GM21737 (cell line): ENCODE measurements at regions not wholly inside any gene's neighbourhood (a gene's known extent, or its start where the extent isn't known, plus 50 kb on each side); places are given as distances from the start of the nearest gene placed in this dataset.

ENCODE experiments used
- ATAC-seq: cut with Tn5 transposase; IDR thresholded peaks from one replicate; pipeline ENCODE4 v1.9.1; 2021; ENCODE audit warnings: mild to moderate bottlenecking, moderate library complexity; ENCODE audit not compliant: unreplicated experiment

DNA sequence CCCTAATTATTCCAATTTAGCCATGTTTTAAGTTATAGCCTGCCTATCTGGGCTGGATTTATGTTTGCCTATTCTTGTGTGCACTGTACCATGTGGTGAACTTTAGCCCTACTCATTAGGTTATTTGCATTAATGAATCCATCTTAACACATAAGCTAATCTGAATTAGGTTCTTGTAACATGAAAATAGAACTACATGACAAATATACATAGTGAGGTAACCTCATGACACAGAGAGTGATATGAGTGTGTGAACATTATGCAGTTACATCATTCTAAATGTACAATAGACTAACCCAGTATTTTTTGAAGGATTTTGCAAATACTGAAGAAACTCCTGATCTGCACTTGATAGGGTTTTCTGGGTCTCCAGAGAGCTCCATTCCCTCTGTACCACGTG lies 733.7 kb upstream of the CITED2 start:
- no peak for ATAC-seq

DNA sequence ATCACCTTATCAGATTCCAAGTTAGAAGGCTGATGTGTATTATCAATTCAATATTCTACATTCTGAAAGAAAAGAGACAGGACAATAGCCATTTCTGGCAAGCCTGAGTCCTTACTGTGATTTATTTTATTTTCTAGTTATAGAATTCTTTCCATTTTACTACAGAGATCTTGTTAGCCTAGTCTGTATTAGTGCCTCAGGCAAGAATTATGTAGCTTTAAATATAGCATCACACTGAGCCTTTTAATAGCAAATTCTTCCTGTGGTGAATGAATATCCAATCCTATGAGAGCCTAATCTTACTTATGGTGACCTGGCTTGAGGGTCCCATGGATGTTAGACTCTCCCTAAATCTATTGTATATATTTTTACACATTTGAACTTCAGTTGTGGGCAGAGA lies 732.8 kb upstream of the CITED2 start:
- no peak for ATAC-seq

DNA sequence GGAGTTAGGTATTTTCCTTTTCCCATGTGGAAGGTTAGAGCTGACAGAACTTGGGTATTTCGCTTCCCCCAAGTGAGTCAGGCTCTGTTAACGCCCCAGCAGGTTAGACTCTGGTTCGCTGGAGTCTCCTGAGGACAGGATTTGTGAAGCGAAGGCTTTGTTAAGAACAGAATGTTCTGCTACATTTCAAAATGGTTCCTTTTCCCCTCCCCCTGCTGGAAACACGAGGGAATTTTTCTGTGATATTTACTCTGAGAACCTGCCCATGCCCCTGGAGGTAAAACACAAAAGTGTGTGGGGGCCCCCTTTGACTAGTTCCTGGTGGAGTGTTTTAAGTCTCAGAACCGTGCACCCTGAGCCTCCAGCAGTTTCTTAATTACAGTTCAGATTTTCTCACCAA lies 731.4 kb upstream of the CITED2 start:
- no peak for ATAC-seq

DNA sequence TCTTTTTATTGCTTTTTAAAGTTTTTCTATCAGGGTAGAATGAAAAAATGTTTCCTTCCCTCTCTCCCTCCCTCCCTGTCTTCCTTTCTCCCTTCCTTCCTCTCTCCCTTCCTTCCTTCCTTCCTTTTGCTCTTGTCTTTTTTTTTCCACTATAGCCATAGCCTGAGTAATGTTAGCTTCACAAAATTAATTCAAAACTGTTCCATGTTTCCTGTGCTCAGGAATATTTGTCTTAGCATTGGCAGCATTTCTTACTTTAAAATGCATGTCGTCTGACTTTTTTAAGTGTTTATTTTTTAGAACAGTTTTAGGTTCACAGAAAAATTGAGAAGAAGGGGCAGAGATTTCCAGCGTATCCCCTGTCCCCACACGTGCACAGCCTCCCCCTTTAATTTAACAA lies 730.8 kb upstream of the CITED2 start:
- no peak for ATAC-seq

DNA sequence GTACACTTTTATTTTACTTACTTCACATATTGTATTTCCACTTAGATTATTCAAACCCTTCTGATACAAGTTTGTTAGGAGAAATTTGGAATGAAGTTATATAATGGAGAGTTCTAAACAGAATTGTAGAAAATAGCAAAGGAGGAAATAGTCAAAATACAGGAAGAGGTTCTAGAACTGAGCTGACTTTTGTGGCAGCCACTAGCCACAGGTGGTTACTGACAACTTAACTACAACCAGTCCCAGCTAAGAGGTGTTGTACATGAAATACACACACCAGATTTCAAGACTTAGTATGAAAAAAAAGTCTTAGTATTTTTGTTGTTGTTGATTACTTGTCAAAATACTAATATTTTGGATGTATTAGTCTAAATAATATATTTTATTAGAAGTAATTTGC lies 727.4 kb upstream of the CITED2 start:
- ATAC-seq, result no peak

DNA sequence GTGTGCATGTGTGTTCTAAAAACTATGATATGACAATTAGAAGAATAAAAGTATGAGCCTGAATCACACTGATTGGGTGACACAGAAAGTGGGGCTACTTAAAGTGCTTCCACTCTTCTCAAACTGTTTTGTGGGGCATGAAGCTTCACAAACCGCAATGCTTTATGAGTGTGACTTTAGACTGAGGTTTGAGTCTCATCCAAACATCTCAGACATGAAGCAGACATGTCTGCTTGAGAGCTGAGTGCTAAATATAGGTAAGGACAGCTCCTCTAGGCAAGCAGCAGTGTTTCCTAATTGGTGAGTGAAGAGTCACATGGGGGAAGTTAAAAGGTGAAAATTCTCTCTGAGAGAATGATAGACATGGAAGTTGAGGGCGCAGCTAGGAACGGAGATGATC lies 726.9 kb upstream of the CITED2 start:
- ATAC-seq, result no peak

DNA sequence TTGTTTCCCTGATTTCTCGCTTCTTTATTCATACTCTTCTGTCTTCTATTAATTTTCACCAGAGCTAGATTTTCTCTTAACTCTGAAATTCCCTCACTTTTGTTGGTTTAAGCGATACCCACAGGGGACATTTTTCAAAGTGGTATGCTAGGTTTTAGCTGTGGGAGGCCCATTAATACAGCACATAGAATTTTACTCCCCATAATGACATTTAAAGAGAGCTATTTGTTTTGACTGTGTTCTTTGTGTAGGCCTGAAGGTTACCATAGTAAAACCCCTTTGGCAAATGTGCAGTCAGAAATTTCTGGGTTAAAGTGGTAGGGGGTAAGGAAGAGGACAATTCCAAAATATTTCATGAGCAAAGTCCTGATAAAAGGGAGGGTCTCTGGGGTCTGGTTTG lies 721.1 kb upstream of the CITED2 start:
- ATAC-seq, result no peak

DNA sequence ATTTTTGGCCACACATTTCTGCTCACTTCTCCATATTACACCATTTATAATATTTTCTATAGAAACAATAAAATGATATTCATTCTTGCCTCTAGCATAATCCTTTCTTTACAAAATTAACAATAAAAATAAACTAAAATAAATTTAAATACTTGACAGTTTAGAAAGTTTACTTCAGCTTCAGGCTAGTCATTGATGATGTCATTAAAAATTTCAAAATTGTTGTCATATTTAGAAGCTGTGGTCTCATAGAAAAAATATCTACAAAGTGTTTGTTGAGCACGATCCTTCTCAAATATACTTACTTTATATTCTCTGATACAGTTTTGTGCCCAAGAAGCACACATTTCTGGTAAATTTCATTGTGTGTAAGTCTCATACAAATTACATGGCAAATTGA lies 717.4 kb upstream of the CITED2 start:
- ATAC-seq, result no peak

DNA sequence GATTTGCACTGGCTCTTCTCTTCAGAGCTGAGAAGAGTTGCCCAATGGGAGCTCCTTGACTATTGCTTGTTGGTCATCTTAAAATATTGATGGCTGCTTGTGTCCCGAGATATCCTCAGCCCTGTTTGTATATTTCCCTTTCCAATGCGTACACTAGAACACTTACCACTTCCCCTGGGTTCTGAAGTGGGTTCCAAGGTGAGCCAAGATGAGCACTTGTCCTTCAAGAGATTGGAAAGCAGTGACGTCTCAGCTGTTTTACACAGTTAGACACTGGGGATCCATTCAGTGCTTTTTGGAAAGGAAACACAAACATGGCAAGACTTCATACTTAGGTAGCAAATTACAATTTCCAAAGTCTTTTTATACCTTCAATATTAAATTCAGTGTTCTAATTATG lies 716.4 kb upstream of the CITED2 start:
- ATAC-seq, result no peak

DNA sequence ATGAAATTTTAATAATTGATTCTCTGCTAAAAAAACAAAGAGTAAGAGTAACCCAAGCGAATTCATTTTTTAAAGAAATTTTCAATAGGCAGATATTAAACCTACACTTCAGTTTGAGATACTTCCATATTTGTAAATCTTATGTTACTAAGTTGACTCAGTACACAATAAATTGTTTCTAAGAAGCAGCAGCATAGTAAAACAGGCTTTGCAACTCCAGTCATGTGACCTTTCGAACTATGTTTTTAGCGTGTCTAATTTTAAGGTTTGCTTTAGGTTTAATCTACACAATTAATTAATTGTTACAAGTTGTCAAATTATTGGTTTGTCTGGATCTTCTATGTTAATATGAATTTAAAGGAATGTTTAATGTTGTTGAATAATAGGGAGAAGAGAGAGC lies 708.9 kb upstream of the CITED2 start:
- ATAC-seq, result no peak

DNA sequence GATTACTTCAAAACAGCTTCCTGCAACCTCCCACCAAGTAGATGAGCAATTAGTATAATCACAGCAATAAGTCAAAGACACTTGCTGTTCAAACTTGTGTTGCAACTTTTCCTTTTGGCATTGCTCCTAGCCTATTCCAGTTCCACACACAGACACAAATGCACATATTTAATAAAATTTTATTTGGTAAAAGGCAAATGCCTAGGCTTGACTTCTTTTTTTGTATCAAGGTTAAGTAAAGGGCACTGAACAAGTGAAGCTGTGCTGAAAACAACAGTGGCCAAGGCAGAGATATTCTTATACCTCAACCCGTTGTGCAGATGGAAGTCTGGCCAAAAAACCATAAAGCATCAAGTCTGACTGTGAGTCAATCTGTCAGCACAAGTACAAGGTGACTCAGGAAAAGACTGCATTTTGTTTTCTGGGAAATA lies 708.4 kb upstream of the CITED2 start:
- ATAC-seq, result no peak

DNA sequence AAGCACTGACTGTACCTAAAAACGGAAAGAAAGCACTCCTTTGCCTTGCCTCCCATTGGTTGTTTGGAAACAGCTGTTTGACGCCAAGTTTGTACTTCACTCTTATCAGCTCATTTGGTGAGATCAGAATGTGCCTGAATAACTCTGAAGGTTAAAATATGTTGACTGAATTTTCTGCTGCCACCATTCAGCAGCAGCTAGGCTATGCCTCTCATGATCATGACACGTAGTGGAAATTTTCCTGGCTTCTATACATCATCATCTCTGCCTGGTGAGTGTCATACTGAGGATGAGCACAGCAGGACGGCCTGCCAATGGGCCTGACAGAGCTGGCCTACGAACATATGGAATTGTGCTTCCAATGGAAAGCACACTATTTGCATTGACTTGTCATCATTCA lies 704.9 kb upstream of the CITED2 start:
- no peak for ATAC-seq

DNA sequence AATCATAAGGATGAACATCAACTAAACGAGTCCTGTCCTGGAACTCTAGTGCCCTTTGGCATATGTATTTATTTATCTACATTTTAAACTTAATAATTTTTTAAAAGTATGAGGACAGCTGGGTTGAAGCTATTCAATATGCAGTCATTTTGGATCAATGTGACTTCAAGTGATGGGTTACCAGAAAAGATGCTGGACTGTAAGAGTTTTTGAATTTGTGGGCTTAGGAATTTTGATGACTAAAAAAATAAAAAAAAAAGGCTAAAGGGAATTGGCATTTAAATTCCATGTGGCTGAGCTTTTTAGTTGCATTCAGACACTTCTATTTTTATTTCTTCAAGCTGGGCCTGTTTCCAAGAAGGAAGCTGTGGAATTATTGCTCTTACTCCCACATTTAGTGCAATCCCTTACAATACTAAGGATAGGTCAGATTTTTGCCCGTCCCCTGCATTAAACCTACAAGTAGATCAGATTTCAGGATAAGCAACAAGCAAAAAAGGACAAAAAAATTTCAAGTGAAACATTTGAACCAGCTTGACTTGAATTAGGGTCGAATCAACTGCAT lies 704.2 kb upstream of the CITED2 start:
- ATAC-seq, result no peak

DNA sequence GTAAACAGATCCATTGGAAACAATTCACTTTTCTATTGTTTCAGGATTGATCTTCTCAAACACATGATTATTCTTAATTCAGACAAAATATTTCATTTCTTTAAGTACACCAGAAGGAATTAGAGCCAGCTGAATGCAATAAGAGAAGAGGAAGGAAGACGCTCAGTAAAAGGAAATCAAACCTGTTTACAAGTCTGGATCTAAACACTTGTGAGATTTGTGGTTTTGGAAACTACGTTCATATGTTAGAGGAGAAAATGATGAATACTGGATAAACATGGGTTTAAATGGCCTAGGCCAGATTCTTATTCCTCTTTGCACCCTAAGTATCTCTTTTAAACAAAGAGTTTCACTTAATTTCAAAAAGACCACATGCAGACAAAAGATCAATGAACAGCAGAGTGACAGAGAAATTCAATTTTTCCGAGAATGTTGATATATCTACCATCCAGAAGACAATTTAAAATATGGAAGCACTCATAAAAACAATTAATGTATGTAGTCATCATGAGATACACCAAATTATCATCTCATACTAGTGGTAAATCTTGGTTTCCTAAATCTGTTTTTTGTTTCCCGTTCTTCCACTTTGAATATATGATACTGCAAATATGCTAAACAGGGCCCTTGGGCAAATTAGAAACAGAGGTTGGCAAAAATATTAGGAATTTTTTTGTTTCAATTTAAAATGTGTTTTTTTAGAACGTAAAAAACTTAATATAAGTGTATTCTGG lies 703.5 kb upstream of the CITED2 start:
- ATAC-seq, result no peak

DNA sequence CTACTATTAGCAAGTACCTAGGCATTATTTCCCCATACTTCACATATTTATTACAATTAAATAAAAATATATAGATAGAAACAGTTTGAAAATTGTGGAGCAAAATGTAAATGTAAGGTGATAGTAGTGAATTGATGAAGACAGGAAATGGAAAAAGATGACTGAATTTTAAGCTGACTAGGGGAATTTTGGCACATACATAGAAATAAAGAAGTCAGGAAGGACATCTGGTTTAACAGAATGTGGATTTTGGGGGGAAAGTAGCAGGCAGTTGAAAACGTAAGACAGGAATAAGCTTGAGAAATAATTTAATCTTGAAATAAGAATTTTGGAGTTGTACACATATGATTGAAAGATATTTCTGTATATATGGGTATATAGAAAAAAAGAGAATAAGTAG lies 701.7 kb upstream of the CITED2 start:
- ATAC-seq, result no peak

DNA sequence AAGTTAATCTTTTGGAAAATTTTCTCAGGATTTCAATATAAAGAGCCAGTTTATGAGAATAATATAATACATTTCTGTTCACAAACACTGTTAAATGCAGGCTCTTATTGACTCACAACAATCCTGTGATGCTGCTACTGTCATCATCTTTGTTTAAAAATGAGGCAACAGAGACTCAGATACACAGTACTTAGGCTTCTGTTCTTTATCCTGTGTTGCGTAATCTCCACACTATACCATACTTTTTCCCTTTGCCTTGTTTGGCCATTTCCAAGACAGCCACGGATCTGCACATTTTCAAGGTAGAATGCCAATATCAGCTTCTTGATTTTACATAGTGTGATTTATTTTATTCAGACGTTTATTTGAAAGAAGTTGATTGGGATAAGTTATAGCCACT lies 699.0 kb upstream of the CITED2 start:
- no peak for ATAC-seq

DNA sequence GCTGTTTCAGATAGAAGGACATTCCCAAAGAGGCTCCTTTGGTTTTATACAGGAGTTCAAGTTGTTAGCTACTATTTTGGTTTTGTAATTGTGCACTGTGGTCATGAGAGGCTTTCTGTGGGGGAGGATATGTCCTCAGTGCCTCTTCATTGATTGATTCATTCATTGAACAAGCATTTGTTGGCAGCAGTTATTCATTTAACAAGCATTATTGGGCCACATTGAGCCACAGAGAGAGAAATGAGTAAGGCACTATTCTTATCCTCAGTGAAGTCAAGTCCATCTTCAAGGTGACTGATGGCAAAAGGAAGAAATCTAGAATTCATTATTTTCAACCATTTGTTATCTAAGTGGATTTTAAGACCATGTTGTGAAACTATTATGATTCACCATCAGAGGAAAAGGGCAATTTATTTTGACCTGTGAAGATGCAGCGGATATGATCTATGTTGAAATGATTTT lies 697.2 kb upstream of the CITED2 start:
- ATAC-seq, result no peak

DNA sequence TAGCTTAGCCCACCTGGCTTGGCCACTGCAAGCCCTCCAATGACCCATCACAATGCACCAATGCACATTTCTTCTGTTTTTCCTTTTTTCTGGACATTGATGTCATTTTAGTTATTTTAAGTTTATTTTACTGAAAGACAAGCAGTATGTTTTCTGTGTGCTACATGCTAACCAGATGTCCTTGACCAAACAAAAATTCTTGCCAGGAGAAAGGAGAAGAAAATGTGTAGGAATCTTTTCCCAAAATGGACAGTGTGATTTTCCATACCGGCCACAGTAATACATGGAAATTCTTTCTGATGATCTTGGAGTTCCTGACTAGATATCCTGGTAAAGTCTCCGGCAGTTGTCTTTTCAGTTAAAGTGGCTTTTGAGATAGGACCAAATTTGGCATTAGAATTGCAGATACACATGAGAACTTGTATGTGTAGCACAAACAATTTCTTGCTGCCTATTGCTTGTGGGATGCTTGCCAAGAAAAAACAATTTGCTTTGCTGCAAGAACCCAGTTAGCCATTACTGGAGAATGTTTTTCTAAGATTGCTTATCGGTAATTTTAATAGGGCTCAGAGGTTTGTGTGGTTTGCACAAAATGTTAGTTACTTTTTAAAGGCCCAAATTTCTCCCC lies 696.5 kb upstream of the CITED2 start:
- no peak for ATAC-seq

DNA sequence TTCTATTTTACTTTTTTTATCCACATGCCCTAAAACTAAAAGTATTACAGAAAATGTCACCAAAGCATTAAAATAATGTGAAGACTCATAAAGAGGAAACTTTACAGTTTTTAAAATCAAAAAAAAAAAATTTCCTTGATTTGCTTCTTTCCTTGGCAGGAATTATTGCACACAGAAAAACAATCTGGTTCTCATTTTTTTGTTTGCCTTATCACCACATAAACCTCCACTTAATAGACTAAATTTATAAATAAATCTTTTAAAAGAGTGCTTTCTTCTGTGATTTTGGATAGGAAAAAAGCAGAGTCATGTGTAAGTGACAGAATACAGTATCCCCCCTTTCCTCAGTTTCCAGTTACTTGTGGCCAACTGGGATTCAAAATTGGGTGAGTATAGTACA lies 695.1 kb upstream of the CITED2 start:
- ATAC-seq, result no peak

DNA sequence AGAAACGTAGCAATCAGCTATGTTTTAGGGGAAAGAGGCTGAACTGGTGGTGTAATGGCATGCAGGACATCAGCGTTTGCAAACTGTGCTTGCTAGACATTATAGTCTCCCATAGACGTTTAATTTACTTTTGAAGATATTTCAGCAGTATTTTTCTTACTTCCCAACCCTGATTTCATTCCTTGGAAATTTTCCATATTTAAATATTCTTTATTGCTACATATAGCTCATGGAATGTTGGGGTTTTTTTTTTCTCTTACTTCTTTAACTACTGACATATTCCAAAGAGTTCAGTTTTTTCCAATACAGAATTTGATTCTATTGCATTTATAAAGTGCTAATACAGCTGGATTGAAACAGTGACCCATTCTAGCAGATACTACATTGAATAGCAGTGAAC lies 694.4 kb upstream of the CITED2 start:
- no peak for ATAC-seq

DNA sequence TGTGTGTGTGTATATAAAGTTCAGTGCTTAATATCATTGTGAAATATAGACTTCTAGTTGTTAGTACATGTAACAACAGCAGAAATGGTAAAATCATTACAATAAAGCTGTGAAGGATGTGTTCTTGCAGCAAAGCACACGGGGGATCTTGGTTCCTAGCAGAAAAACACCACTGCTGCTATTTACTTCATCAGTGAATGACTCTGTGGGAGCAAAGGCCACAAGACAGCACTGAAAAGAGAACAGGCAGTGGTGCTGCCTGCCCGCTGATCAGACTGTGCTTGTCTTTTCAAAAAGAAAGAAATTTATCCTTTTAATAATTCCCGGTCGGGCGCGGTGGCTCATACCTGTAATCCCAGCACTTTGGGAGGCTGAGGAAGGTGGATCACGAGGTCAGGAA lies 689.9 kb upstream of the CITED2 start:
- no peak for ATAC-seq

DNA sequence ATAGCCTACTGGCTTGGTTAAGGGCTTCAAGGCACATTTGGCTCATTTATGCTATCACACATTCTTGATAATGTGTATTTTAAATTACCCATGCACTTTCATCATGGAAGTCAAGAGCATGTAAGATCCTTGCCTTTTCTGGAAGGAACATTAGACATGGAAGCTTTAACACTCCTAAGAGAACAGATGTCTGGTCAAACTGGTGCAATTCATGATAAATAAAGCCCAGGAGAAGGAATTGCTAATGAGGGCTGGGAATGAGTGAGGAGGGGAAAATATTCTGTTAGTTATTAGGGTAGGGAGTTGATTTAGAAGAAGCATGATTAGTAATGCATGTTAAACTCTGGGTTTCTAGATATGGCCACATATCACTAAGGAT lies 688.6 kb upstream of the CITED2 start:
- ATAC-seq, result no peak
